BE2C (cell line): ENCODE measurements at regions not wholly inside any gene's neighbourhood (a gene's known extent, or its start where the extent isn't known, plus 50 kb on each side); places are given as distances from the start of the nearest gene placed in this dataset.

ENCODE experiments used
- DNase-seq: peaks from one replicate; pipeline ENCODE4 v3.0.0-alpha.2; 2020
- H3K27me3 ChIP-seq: fragments of 250-450 bp; sonication (Bioruptor Pico); 2 replicates; pipeline ENCODE4 v1.5.1; 2020; ENCODE audit warnings: mild to moderate bottlenecking
- H3K36me3 ChIP-seq: fragments of 250-450 bp; sonication (Bioruptor Pico); 2 replicates; pipeline ENCODE4 v1.5.1; 2020; ENCODE audit warnings: mild to moderate bottlenecking
- H3K4me1 ChIP-seq: fragments of 250-450 bp; sonication (Bioruptor Pico); 2 replicates; pipeline ENCODE4 v1.5.1; 2020
- H3K4me3 ChIP-seq: 2 replicates; pipeline ENCODE4 v1.5.1; 2011; ENCODE audit warnings: low read depth, low read length
- H3K9me3 ChIP-seq: fragments of 250-450 bp; sonication (Bioruptor Pico); 2 replicates; pipeline ENCODE4 v1.5.1; 2020
- TF ChIP-seq, protein P1 (sequence below): IDR thresholded peaks from 2 replicates; pipeline ENCODE4 v1.5.1; 2012; ENCODE audit warnings: mild to moderate bottlenecking, low read depth, low read length

DNA sequence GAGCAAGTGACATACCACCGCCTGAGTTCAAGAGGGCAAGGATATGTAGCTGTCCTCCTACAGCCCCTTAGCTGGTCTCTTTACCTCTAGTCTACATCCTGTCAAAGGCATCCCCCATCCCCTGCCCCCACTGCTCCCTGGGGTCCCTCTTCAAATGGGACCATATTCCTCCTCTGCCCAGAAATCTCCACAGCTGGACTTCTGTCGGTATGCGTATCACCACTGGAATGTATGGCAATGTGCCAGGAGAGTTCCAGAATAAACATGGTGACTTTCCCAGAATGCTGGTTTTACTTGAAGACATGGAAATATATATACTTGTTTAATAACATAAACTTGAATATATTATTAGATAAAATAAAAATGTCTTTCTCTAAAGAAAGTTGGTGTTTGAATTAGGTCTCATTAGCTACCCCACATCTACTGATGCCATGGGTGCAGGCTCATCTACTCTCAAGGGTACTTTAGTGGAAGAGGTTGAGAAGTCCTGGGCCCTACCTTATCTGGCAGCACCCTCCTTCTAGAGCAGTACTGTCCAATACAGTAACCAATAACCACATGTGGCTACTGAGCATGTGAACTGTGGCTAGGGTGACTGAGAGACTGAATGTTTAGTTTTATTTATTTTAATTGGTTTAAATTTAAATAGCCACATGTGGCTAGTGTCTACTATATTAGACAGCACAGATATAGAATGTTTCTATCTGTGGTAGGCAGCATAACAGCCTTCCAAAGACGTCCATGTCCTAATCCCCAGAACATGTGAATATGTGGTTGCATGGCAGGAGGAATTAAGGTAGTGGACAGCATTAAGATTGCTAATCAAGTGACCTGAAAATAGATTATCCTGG is 181.7 kb upstream of the SLC30A5 start:
- Histone ChIP-seq H3K27me3 (no peaks in the 10 kb centered on the region), H3K9me3 (no peaks in the 10 kb centered on the region), H3K4me3 (no peak overlapping the region), H3K36me3 (no peaks in the 10 kb centered on the region), H3K4me1 (no peaks in the 10 kb centered on the region)
- TF ChIP-seq, protein P1, sequence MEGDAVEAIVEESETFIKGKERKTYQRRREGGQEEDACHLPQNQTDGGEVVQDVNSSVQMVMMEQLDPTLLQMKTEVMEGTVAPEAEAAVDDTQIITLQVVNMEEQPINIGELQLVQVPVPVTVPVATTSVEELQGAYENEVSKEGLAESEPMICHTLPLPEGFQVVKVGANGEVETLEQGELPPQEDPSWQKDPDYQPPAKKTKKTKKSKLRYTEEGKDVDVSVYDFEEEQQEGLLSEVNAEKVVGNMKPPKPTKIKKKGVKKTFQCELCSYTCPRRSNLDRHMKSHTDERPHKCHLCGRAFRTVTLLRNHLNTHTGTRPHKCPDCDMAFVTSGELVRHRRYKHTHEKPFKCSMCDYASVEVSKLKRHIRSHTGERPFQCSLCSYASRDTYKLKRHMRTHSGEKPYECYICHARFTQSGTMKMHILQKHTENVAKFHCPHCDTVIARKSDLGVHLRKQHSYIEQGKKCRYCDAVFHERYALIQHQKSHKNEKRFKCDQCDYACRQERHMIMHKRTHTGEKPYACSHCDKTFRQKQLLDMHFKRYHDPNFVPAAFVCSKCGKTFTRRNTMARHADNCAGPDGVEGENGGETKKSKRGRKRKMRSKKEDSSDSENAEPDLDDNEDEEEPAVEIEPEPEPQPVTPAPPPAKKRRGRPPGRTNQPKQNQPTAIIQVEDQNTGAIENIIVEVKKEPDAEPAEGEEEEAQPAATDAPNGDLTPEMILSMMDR = no peak
- no peak for DNase-seq

DNA sequence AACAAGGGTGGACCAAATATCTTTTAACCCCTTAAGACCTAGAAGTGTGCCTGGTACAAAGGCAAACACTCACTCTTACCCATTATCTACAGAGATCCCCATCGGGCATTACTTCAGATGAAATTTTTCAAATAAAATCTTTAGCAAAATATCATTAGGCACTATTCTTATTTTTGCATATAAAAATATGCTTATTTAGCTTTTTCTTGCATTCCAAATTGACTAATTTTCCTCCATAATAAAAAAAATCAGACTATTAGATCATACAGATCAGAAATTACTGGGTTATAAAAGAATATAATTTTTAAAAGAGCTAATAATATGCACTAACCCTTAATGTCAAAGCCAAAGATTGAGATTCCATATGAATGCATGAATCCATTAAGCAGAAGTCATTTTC is 178.7 kb upstream of the SLC30A5 start:
- Histone ChIP-seq H3K9me3 (no peaks in the 10 kb centered on the region; the same call in 1 of the 2 replicates), H3K36me3 (no peaks in the 10 kb centered on the region), H3K4me1 (no peaks in the 10 kb centered on the region), H3K4me3 (no peak overlapping the region), H3K27me3 (no peaks in the 10 kb centered on the region)
- DNase-seq = no peak
- TF ChIP-seq, protein P1 = no peak

DNA sequence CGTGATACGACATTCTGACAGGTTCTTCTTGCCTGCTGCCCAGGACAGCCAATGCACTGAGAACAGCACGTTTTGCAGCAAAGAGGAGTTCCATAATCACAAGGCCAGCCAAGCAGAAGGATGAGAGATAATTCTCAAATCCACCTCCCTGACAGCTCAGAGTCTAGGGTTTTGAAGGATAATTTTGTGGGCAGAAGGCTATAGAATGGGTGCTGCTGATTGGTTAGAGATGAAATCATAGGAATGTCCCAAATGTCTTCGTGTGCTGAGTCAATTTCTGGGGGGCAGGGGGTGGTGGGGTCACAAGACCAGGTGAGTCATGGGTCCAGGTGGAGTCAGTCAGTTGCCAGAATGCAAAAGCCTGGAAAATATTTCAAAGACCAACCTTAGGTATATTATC is 175.5 kb upstream of the SLC30A5 start:
- TF ChIP-seq, protein P1 = no peak
- Histone ChIP-seq H3K4me3 (no peak overlapping the region), H3K36me3 (no peaks in the 10 kb centered on the region), H3K4me1 (no peaks in the 10 kb centered on the region), H3K27me3 (no peaks in the 10 kb centered on the region), H3K9me3 (no peaks in the 10 kb centered on the region; the same call in 1 of the 2 replicates)
- no peak for DNase-seq

DNA sequence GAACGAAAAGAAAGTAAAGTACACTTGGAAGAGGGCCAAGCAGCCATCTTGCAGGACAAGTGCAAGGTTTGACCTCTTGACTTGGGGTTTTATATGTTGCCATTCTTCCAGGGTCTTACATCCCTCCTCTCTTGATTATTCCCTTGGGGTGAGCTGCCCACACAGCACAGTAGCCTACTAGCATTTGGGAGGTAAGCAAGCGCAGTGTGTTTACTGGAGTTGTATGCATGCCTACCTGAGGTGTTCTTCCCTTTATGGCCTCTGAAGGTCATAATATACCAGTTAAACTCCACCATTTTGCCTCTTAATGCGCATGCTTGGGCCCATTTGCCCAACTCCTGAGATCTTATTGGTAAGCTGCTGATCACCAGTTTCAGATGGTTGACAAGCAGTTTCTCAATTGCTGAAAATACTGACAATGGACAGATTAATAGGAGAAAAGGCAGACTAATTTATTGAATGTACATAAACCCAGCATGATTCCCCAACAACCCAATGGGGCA is 173.8 kb upstream of the SLC30A5 start:
- no peaks in the 10 kb centered on the region; the same call in 1 of the 2 replicates for H3K9me3 ChIP-seq
- TF ChIP-seq, protein P1 = no peak

DNA sequence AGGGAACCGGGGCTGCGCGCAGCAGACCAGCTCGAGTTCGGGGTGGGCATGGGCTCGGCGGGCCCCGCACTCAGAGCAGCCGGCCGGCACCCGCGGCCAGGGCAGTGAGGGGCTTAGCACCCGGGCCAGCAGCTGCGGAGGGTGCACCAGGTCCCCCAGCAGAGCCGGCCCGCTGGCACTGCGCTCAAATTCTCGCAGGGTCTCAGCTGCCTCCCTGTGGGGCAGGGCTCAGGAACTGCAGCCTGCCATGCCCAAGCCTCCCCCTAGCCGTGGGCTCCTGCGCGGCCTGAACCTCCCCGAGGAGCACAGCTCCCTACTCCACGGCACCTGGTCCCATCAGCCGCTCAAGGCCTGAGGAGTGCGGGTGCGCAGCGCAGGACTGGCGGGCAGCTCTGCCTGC is 172.9 kb upstream of the SLC30A5 start:
- Histone ChIP-seq H3K9me3 (no peaks in the 10 kb centered on the region; the same call in 1 of the 2 replicates), H3K27me3 (no peaks in the 10 kb centered on the region), H3K36me3 (no peaks in the 10 kb centered on the region), H3K4me1 (no peaks in the 10 kb centered on the region), H3K4me3 (no peak overlapping the region)
- TF ChIP-seq, protein P1 = no peak
- DNase-seq = no peak

More for the DNA sequence above, 173.8 kb upstream of the SLC30A5 start:
- Histone ChIP-seq H3K4me1 (no peaks in the 10 kb centered on the region), H3K36me3 (no peaks in the 10 kb centered on the region), H3K4me3 (no peak overlapping the region), H3K27me3 (no peaks in the 10 kb centered on the region)
- no peak for DNase-seq
